H1 (cell line): ENCODE measurements at regions not wholly inside any gene's neighbourhood (a gene's known extent, or its start where the extent isn't known, plus 50 kb on each side); places are given as distances from the start of the nearest gene placed in this dataset.

ENCODE experiments used
- CTCF ChIA-PET: fragments of 300-600 bp; sonication (Branson Sonifier 250); formaldehyde crosslinking; loops from one replicate; lab custom pipeline; 2021; ENCODE audit not compliant: partially characterized antibody; lab: Charles Lee
- POLR2A ChIA-PET: fragments of 300-600 bp; sonication (Branson Sonifier 250); formaldehyde crosslinking; loops from one replicate; lab custom pipeline; 2021; ENCODE audit warnings: inconsistent platforms; ENCODE audit not compliant: partially characterized antibody; lab: Charles Lee
- DNase-seq, 2 experiments: peaks; one replicate each; pipeline versions ENCODE4 v3.0.0 to v3.0.0-alpha.2; 2010 to 2022; ENCODE audit warnings: low spot score in 2 of 2, low read depth in 1 of 2, mixed read lengths in 1 of 2
- FAIRE-seq: peaks from 2 replicates; lab custom pipeline; 2011; peaks lifted over from hg19 to GRCh38; lab: Jason Lieb, UNC
- H2AFZ ChIP-seq: 2 replicates; pipeline ENCODE4 v1.8.1; 2012; ENCODE audit warnings: low read length, inconsistent platforms
- H2AK5ac ChIP-seq: 2 replicates; pipeline ENCODE4 v1.6.1; 2013; ENCODE audit warnings: low read depth, low read length
- H2BK120ac ChIP-seq: replicated peaks from 2 replicates; pipeline ENCODE3; 2013; ENCODE audit warnings: low read depth, low read length, inconsistent platforms
- H2BK12ac ChIP-seq: 2 replicates; pipeline ENCODE4 v1.6.1; 2013; ENCODE audit warnings: low read depth, low read length
- H2BK15ac ChIP-seq: 2 replicates; pipeline ENCODE4 v1.6.1; 2013; ENCODE audit warnings: low read length
- H2BK20ac ChIP-seq: 2 replicates; pipeline ENCODE4 v1.6.1; 2013; ENCODE audit warnings: low read length
- H2BK5ac ChIP-seq: 2 replicates; pipeline ENCODE4 v1.6.1; 2013; ENCODE audit warnings: low read depth, low read length
- H3K14ac ChIP-seq: 2 replicates; pipeline ENCODE4 v1.6.1; 2013; ENCODE audit warnings: inconsistent platforms; ENCODE audit not compliant: insufficient read length
- H3K18ac ChIP-seq: 2 replicates; pipeline ENCODE4 v1.6.1; 2013; ENCODE audit warnings: low read length; ENCODE audit errors: extremely low read depth
- H3K23ac ChIP-seq: 2 replicates; pipeline ENCODE4 v1.6.1; 2013; ENCODE audit warnings: inconsistent platforms; ENCODE audit not compliant: insufficient read length
- H3K23me2 ChIP-seq: 2 replicates; pipeline ENCODE4 v1.6.1; 2013; ENCODE audit warnings: low read depth, low read length
- H3K27ac ChIP-seq: 2 replicates; pipeline ENCODE4 v1.6.1; 2011; ENCODE audit warnings: low read depth, low read length, inconsistent platforms
- H3K27me3 ChIP-seq, 4 experiments: replicated peaks in 1 of 4; 1 replicate in 1 of 4; 2 replicates in 3 of 4; pipeline versions ENCODE4 v1.6.1 to v1.8.1; 2011 to 2013; ENCODE audit warnings: low read length in 3 of 4, mild to moderate bottlenecking in 3 of 4, inconsistent platforms in 2 of 4, mixed read lengths in 2 of 4, moderate library complexity in 1 of 4; ENCODE audit not compliant: control insufficient read depth in 3 of 4, insufficient read depth in 3 of 4; ENCODE audit errors: extremely low read depth in 1 of 4
- H3K36me3 ChIP-seq, 4 experiments: 2 replicates each; pipeline versions ENCODE4 v1.6.1 to v1.8.1; 2011 to 2013; ENCODE audit warnings: mild to moderate bottlenecking in 4 of 4, low read length in 3 of 4, moderate library complexity in 2 of 4, control low read depth in 1 of 4, inconsistent platforms in 1 of 4; ENCODE audit not compliant: insufficient read depth in 4 of 4, control insufficient read depth in 2 of 4
- H3K4ac ChIP-seq: replicated peaks from 2 replicates; pipeline ENCODE3; 2013; ENCODE audit warnings: low read length, low read depth, mixed read lengths, inconsistent platforms; ENCODE audit not compliant: insufficient read length
- H3K4me1 ChIP-seq, 4 experiments: replicated peaks in 1 of 4; 1 replicate in 1 of 4; 2 replicates in 3 of 4; pipeline versions ENCODE4 v1.6.1 to v1.8.1; 2011 to 2013; ENCODE audit warnings: low read length in 3 of 4, inconsistent platforms in 2 of 4, mixed read lengths in 1 of 4; ENCODE audit not compliant: insufficient read depth in 4 of 4, control insufficient read depth in 3 of 4
- H3K4me2 ChIP-seq, 2 experiments: 2 replicates each; pipeline versions ENCODE4 v1.6.1 to v1.8.1; 2011 to 2013; ENCODE audit warnings: low read depth in 2 of 2, low read length in 2 of 2, control low read depth in 1 of 2, inconsistent platforms in 1 of 2, mild to moderate bottlenecking in 1 of 2; ENCODE audit not compliant: insufficient read depth in 1 of 2
- H3K4me3 ChIP-seq, 4 experiments: fragments of 200-600, 300-600 bp in 1 of 4; sonication (generic), shearing (Covaris generic), sonication (Bioruptor Twin) in 1 of 4; 2 replicates each; pipeline versions ENCODE4 v1.5.1 to v1.8.1; 2011 to 2016; ENCODE audit warnings: low read length in 4 of 4, low read depth in 3 of 4, control low read depth in 2 of 4, inconsistent platforms in 2 of 4, mild to moderate bottlenecking in 2 of 4, mixed read lengths in 1 of 4, moderate library complexity in 1 of 4; ENCODE audit not compliant: insufficient read depth in 2 of 4; ENCODE audit errors: extremely low read depth in 1 of 4
- H3K56ac ChIP-seq: replicated peaks from 2 replicates; pipeline ENCODE3; 2013; ENCODE audit warnings: low read depth, mild to moderate bottlenecking, mixed read lengths, low read length, inconsistent platforms; ENCODE audit not compliant: insufficient read length
- H3K79me1 ChIP-seq: 2 replicates; pipeline ENCODE4 v1.6.1; 2013; ENCODE audit warnings: low read depth, low read length, control low read depth
- H3K79me2 ChIP-seq, 2 experiments: 2 replicates each; pipeline versions ENCODE4 v1.6.1 to v1.8.1; 2012 to 2013; ENCODE audit warnings: low read length in 2 of 2, mild to moderate bottlenecking in 2 of 2, inconsistent platforms in 1 of 2; ENCODE audit not compliant: insufficient read depth in 2 of 2, control insufficient read depth in 1 of 2
- H3K9ac ChIP-seq, 4 experiments: replicated peaks in 1 of 4; 1 replicate in 1 of 4; 2 replicates in 3 of 4; pipeline versions ENCODE4 v1.6.1 to v1.8.1; 2011 to 2013; ENCODE audit warnings: low read depth in 3 of 4, low read length in 3 of 4, control low read depth in 2 of 4, mild to moderate bottlenecking in 2 of 4, moderate library complexity in 2 of 4, inconsistent platforms in 1 of 4; ENCODE audit errors: extremely low read depth in 1 of 4
- H3K9me3 ChIP-seq, 2 experiments: 2 replicates each; pipeline versions ENCODE4 v1.6.1 to v1.8.1; 2012 to 2013; ENCODE audit warnings: mild to moderate bottlenecking in 2 of 2, moderate library complexity in 2 of 2, control low read depth in 1 of 2, inconsistent platforms in 1 of 2, low read depth in 1 of 2, low read length in 1 of 2, mixed read lengths in 1 of 2; ENCODE audit not compliant: insufficient read depth in 2 of 2
- H4K20me1 ChIP-seq, 2 experiments: replicated peaks in 1 of 2; 2 replicates each; pipeline versions ENCODE3 to v1.8.1; 2011 to 2013; ENCODE audit warnings: inconsistent platforms in 2 of 2, low read length in 2 of 2, mild to moderate bottlenecking in 1 of 2; ENCODE audit not compliant: insufficient read depth in 2 of 2, control insufficient read depth in 1 of 2
- H4K5ac ChIP-seq: 2 replicates; pipeline ENCODE4 v1.6.1; 2013; ENCODE audit warnings: low read length, low read depth, mixed read lengths, inconsistent platforms; ENCODE audit not compliant: insufficient read length
- H4K8ac ChIP-seq: 2 replicates; pipeline ENCODE4 v1.8.0; 2013; ENCODE audit warnings: mild to moderate bottlenecking, moderate library complexity, low read length, inconsistent platforms; ENCODE audit not compliant: insufficient read depth; ENCODE audit errors: extremely low read depth
- H4K91ac ChIP-seq: replicated peaks from 2 replicates; pipeline ENCODE3; 2013; ENCODE audit warnings: low read length, mixed read lengths, inconsistent platforms; ENCODE audit not compliant: insufficient read length
- GABPA ChIP-seq: IDR thresholded peaks from 2 replicates; pipeline ENCODE4 v1.6.1; 2011; ENCODE audit warnings: mild to moderate bottlenecking, low read length, moderate library complexity, borderline replicate concordance; ENCODE audit not compliant: insufficient read depth
- GTF2F1 ChIP-seq: IDR thresholded peaks from 2 replicates; pipeline ENCODE4 v1.6.1; 2012; ENCODE audit warnings: low read depth, low read length, improper control_type of control experiment, borderline replicate concordance
- MAFK ChIP-seq: IDR thresholded peaks from 2 replicates; pipeline ENCODE4 v1.6.1; 2012; ENCODE audit warnings: low read depth, mild to moderate bottlenecking, improper control_type of control experiment, low read length
- TCF12 ChIP-seq: IDR thresholded peaks from 2 replicates; pipeline ENCODE4 v1.6.1; 2011; ENCODE audit warnings: low read depth, mild to moderate bottlenecking, low read length
- WGBS, 2 experiments: shearing (Covaris generic) in 1 of 2; methylation state at CpG; one replicate each; pipeline versions ENCODE4 v1.1.6 to v1.1.7; 2013 to 2015; ENCODE audit warnings: low lambda C conversion rate in 2 of 2, mixed read lengths in 2 of 2, inconsistent platforms in 1 of 2, low coverage in 1 of 2, missing lambda C conversion rate in 1 of 2; ENCODE audit not compliant: insufficient replicate concordance in 2 of 2, insufficient coverage in 1 of 2, insufficient read length in 1 of 2; ENCODE audit errors: extremely low coverage in 1 of 2, missing lambda C conversion rate in 1 of 2; 5-methylcytosine and 5-hydroxymethylcytosine counted together

DNA sequence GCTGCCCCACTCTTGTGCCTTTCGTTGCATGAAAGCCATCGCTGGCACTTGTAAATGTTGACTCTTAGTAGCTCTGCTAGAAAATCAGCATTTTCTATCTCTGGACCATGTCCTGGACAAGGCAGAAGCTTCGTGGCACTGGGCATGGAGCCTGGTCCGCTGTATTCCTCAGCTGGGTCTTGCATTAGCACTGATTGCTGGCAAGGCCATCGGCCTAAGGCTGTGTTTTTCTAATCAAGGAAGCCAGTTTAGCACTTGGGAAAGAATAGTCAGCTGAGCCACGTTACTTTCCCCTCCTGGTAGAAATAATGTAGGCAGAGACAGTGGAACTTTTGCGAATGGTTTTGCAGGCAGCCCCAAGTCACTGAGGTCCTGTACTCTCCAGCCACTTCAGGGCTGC lies 180.2 kb upstream of the EOLA2 start:
- no peak overlapping the region for H2BK12ac ChIP-seq
- H3K14ac ChIP-seq: no peak overlapping the region
- no peaks in the 10 kb centered on the region for H3K79me1 ChIP-seq
- no peak overlapping the region for H4K5ac ChIP-seq
- H3K9me3 ChIP-seq: no peaks in the 10 kb centered on the region
- H3K4me2 ChIP-seq: no peak overlapping the region
- H2BK20ac ChIP-seq: no peak overlapping the region
- no peak for TF ChIP-seq GTF2F1
- TF ChIP-seq GABPA: no peak
- no peak for TF ChIP-seq TCF12
- TF ChIP-seq MAFK: no peak
- H2BK5ac ChIP-seq: no peak overlapping the region
- H2AK5ac ChIP-seq: no peak overlapping the region
- H4K20me1 ChIP-seq: no peaks in the 10 kb centered on the region
- H3K79me2 ChIP-seq: no peaks in the 10 kb centered on the region
- H3K4ac ChIP-seq: no peak overlapping the region
- no peak overlapping the region for H2BK120ac ChIP-seq
- H3K18ac ChIP-seq: no peak overlapping the region
- no peak overlapping the region for H3K9ac ChIP-seq
- no peak overlapping the region for H3K27ac ChIP-seq
- H3K23ac ChIP-seq: no peak overlapping the region
- H4K91ac ChIP-seq: no peak overlapping the region
- FAIRE-seq (no peak), DNase-seq (no peak)
- no peaks in the 10 kb centered on the region for H3K27me3 ChIP-seq
- 91% methylated on average over 6 of the region's 7 CpGs; no CpG with 5 or more reads in 1 of the 2 experiments for WGBS, 2 experiments
- no peak overlapping the region for H3K56ac ChIP-seq
- no peak overlapping the region for H2AFZ ChIP-seq
- POLR2A ChIA-PET: no interaction called here
- no peaks in the 10 kb centered on the region for H3K4me1 ChIP-seq
- CTCF ChIA-PET: no interaction called here
- H3K4me3 ChIP-seq: no peak overlapping the region
- no peak overlapping the region for H2BK15ac ChIP-seq
- no peak overlapping the region for H4K8ac ChIP-seq
- no peaks in the 10 kb centered on the region for H3K23me2 ChIP-seq
- no peaks in the 10 kb centered on the region for H3K36me3 ChIP-seq
